ENCODE measurements at regions not wholly inside any gene's neighbourhood (a gene's known extent, or its start where the extent isn't known, plus 50 kb on each side); places are given as distances from the start of the nearest gene placed in this dataset.
"Not testable (repeated sequence)": the region's sequence is repeated elsewhere in the genome, so short reads cannot be mapped to it uniquely, and the experiment has no call there.

DNA sequence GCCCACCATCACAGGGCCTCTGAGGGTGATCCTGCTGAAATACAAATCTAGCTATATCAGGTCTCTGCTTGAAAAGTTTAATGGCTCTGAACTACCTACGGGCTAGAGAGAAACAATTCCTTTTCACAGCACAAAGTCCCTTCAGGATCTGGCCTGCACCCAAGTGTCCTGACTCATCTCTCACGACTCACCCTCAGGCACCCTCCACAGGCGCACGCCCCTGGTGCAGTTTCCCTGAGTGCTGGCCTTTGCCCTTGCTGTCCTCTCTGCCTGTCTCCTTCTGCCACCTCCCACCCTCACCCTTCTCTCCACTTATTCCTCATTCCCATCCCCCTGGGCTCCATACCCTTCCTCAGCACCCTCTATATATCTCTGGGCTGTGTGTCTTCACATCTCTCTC, 901.7 kb downstream of the TUBA3C start:
- TF ChIP-seq, protein P1, sequence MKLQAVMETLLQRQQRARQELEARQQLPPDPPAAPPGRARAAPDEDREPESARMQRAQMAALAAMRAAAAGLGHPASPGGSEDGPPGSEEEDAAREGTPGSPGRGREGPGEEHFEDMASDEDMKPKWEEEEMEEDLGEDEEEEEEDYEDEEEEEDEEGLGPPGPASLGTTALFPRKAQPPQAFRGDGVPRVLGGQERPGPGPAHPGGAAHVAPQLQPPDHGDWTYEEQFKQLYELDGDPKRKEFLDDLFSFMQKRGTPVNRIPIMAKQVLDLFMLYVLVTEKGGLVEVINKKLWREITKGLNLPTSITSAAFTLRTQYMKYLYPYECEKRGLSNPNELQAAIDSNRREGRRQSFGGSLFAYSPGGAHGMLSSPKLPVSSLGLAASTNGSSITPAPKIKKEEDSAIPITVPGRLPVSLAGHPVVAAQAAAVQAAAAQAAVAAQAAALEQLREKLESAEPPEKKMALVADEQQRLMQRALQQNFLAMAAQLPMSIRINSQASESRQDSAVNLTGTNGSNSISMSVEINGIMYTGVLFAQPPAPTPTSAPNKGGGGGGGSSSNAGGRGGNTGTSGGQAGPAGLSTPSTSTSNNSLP (IDR thresholded peaks at IDR 0.05; ENCODE audit: borderline replicate concordance, low read depth, low read length), result not testable (repeated sequence)
- not testable (repeated sequence) for TF ChIP-seq KAT2B (IDR thresholded peaks at IDR 0.05; ENCODE audit: low read depth, low read length)

All from K562 (cell line).